K562 (cell line): ENCODE measurements at regions not wholly inside any gene's neighbourhood (a gene's known extent, or its start where the extent isn't known, plus 50 kb on each side); places are given as distances from the start of the nearest gene placed in this dataset.

Experiments used
- ATAC-seq: fragments of 200-7000 bp; cut with Tn5 transposase; 3 replicates; pipeline ENCODE4 v1.9.1; 2020; ENCODE audit warnings: moderate library complexity
- BruUV-seq: library from RNA; stranded (reverse); fragments of 400-500 nt; replicated peaks from 2 replicates; lab custom pipeline; 2021; lab: Mats Ljungman, UMichigan
- CTCF ChIA-PET: fragments of 300-600 bp; formaldehyde crosslinking; extraction: SDS; loops from one replicate; lab custom pipeline; 2021; ENCODE audit warnings: low intra/inter-chr PET ratio; lab: Yijun Ruan, JAX
- POLR2A ChIA-PET: fragments of 300-600, 350-650 bp; sonication (Branson Sonifier 250); formaldehyde crosslinking; extraction: SDS; loops from one replicate; lab custom pipeline; 2021; ENCODE audit warnings: antibody characterized with exemption, inconsistent platforms; lab: Yijun Ruan, JAX
- DNase-seq, 4 experiments: peaks; one replicate each; pipeline versions ENCODE4 v3.0.0 to v3.0.0-alpha.2; 2011 to 2018; ENCODE audit warnings: low spot score in 3 of 4, mixed read lengths in 3 of 4; ENCODE audit errors: extremely low read depth in 1 of 4
- FAIRE-seq: peaks from 2 replicates; lab custom pipeline; 2011; peaks lifted over from hg19 to GRCh38; lab: Jason Lieb, UNC
- H2AFZ ChIP-seq: 2 replicates; pipeline ENCODE4 v1.6.0; 2011; ENCODE audit warnings: low read depth, low read length, control low read depth, inconsistent platforms
- H3K27ac ChIP-seq: fragments of 200-600 bp; 3 replicates; pipeline ENCODE4 v1.8.0; 2011; ENCODE audit warnings: low read depth, mild to moderate bottlenecking, control low read depth, inconsistent platforms, low read length, moderate library complexity, mixed read lengths; ENCODE audit errors: extremely low read depth
- H3K27me3 ChIP-seq, 2 experiments: fragments of 300-600 bp in 1 of 2; 2 replicates in 1 of 2; 3 replicates in 1 of 2; pipeline versions ENCODE4 v1.6.0 to v1.8.0; 2011; ENCODE audit warnings: inconsistent platforms in 2 of 2, low read length in 2 of 2, mild to moderate bottlenecking in 1 of 2, mixed read lengths in 1 of 2, moderate library complexity in 1 of 2; ENCODE audit not compliant: control insufficient read depth in 2 of 2, insufficient read depth in 2 of 2
- H3K36me3 ChIP-seq: fragments of 300-600 bp; 3 replicates; pipeline ENCODE4 v1.8.0; 2011; ENCODE audit warnings: mild to moderate bottlenecking, low read length, inconsistent platforms; ENCODE audit not compliant: control insufficient read depth, insufficient read depth
- H3K4me1 ChIP-seq, 2 experiments: fragments of 200-600 bp in 1 of 2; replicated peaks in 1 of 2; 2 replicates in 1 of 2; 3 replicates in 1 of 2; pipeline versions ENCODE4 v1.5.1 to v1.8.0; 2011; ENCODE audit warnings: inconsistent platforms in 2 of 2, low read length in 2 of 2, mild to moderate bottlenecking in 1 of 2, mixed read lengths in 1 of 2, moderate library complexity in 1 of 2; ENCODE audit not compliant: control insufficient read depth in 2 of 2, insufficient read depth in 2 of 2
- H3K4me2 ChIP-seq: 2 replicates; pipeline ENCODE4 v1.6.1; 2011; ENCODE audit warnings: low read length, control low read depth, inconsistent platforms, mixed read lengths; ENCODE audit not compliant: insufficient read depth
- H3K4me3 ChIP-seq: fragments of 200-600 bp; sonication (generic), shearing (Covaris generic); 2 replicates; pipeline ENCODE4 v1.5.1; 2016; ENCODE audit warnings: control low read depth, inconsistent platforms
- H3K79me2 ChIP-seq: fragments of 200-600 bp; 3 replicates; pipeline ENCODE4 v1.8.0; 2011; ENCODE audit warnings: low read length, inconsistent platforms; ENCODE audit not compliant: control insufficient read depth, insufficient read depth
- H3K9ac ChIP-seq, 2 experiments: 2 replicates each; pipeline versions ENCODE4 v1.6.0 to v1.6.1; 2011; ENCODE audit warnings: low read depth in 2 of 2, low read length in 2 of 2, control low read depth in 1 of 2, inconsistent platforms in 1 of 2, mild to moderate bottlenecking in 1 of 2, mixed read lengths in 1 of 2; ENCODE audit not compliant: insufficient read depth in 1 of 2
- H3K9me1 ChIP-seq: one replicate; pipeline ENCODE4 v1.6.0; 2011; ENCODE audit warnings: inconsistent platforms, mild to moderate bottlenecking, low read length, moderate library complexity; ENCODE audit not compliant: control insufficient read depth, insufficient read depth
- H3K9me3 ChIP-seq: replicated peaks from 2 replicates; pipeline ENCODE4 v1.5.1; 2011; ENCODE audit warnings: low read depth, low read length, inconsistent platforms; ENCODE audit not compliant: control insufficient read depth, insufficient read depth
- H4K20me1 ChIP-seq: replicated peaks from 2 replicates; pipeline ENCODE4 v1.6.1; 2011; ENCODE audit warnings: low read length, inconsistent platforms, mixed read lengths; ENCODE audit not compliant: control insufficient read depth, insufficient read depth
- ARID3A ChIP-seq: IDR thresholded peaks from 2 replicates; pipeline ENCODE4 v1.6.1; 2012; ENCODE audit warnings: low read depth, low read length, improper control_type of control experiment, borderline replicate concordance
- BRCA1 ChIP-seq, 2 experiments: fragments of 450-650 bp in 1 of 2; sonication (generic) in 1 of 2; formaldehyde crosslinking in 1 of 2; IDR thresholded peaks; 2 replicates each; pipeline versions ENCODE4 v1.5.0 to v1.6.1; 2017 to 2020; ENCODE audit warnings: mild to moderate bottlenecking in 1 of 2, missing genetic modification reagents in 1 of 2
- CREM ChIP-seq: IDR thresholded peaks from 2 replicates; pipeline ENCODE4 v1.6.1; 2014; ENCODE audit warnings: antibody characterized with exemption, low read depth
- MYNN ChIP-seq, 2 experiments: sonication (generic); formaldehyde crosslinking in 1 of 2; IDR thresholded peaks; 2 replicates each; pipeline versions ENCODE4 v1.5.0 to v1.6.1; 2016 to 2020; ENCODE audit warnings: antibody characterized with exemption in 1 of 2, missing genetic modification reagents in 1 of 2
- NFYB ChIP-seq: IDR thresholded peaks from 2 replicates; pipeline ENCODE4 v1.6.1; 2011; ENCODE audit warnings: mild to moderate bottlenecking, moderate library complexity; ENCODE audit not compliant: insufficient read length; ENCODE audit errors: extremely low read depth
- NR4A1 ChIP-seq, 2 experiments: fragments of 250-450 bp in 1 of 2; fragments of 450-650 bp in 1 of 2; sonication (Bioruptor Pico) in 1 of 2; IDR thresholded peaks; 2 replicates each; pipeline versions ENCODE4 v1.4.0 to v1.6.1; 2016 to 2020; ENCODE audit warnings: mild to moderate bottlenecking in 2 of 2, missing compliant biosample characterization in 1 of 2, missing genetic modification characterization in 1 of 2, moderate library complexity in 1 of 2
- NRF1 ChIP-seq, 2 experiments: fragments of 450-650 bp; IDR thresholded peaks in 1 of 2; conservative IDR thresholded peaks in 1 of 2; 2 replicates each; pipeline ENCODE4 v1.6.1; 2014; ENCODE audit warnings: mild to moderate bottlenecking in 2 of 2
- RBM14 ChIP-seq: fragments of 200-400 bp; formaldehyde crosslinking; IDR thresholded peaks from 2 replicates; pipeline ENCODE4 v1.6.1; 2018; ENCODE audit warnings: low read depth, mild to moderate bottlenecking, low read length, moderate library complexity, borderline replicate concordance; ENCODE audit not compliant: insufficient read depth
- RFX5 ChIP-seq: IDR thresholded peaks from 2 replicates; pipeline ENCODE4 v1.6.1; 2011; ENCODE audit warnings: low read depth, mild to moderate bottlenecking, improper control_type of control experiment, low read length
- ZBTB5 ChIP-seq: fragments of 450-650 bp; IDR thresholded peaks from 2 replicates; pipeline ENCODE4 v1.6.1; 2017; ENCODE audit warnings: antibody characterized with exemption
- WGBS: fragments of 100-300 bp; shearing (Covaris generic); methylation state at CpG from one replicate; pipeline ENCODE4 v1.1.6; 2016; ENCODE audit warnings: low coverage, mixed read lengths; ENCODE audit not compliant: insufficient coverage; ENCODE audit errors: missing lambda C conversion rate; 5-methylcytosine and 5-hydroxymethylcytosine counted together
- in situ Hi-C: fragments of 300-500 bp; cut with MboI; formaldehyde crosslinking; loops from 4 replicates; pipeline ENCODE4 v1.15.0; 2018; ENCODE audit warnings: inconsistent platforms, mixed read lengths
- intact Hi-C: fragments of 100-400 bp; cut with micrococcal nuclease; formaldehyde crosslinking; loops from 2 replicates; pipeline ENCODE4 v1.14.2; 2022

- Histone ChIP-seq H3K4me2 (no peak overlapping the region), H3K27ac (no peak overlapping the region), H3K4me3 (no peak overlapping the region), H2AFZ (no peak overlapping the region), H4K20me1 (no peaks in the 10 kb centered on the region), H3K9me1 (no peaks in the 10 kb centered on the region), H3K4me1 (no peaks in the 10 kb centered on the region), H3K9ac (no peak overlapping the region), H3K36me3 (no peaks in the 10 kb centered on the region), H3K27me3 (peaks cover 10 to 25% of the 10 kb centered on the region in 2 experiments; a peak in 4 of 5 replicates), H3K9me3 (no peaks in the 10 kb centered on the region), H3K79me2 (no peaks in the 10 kb centered on the region)
- intact Hi-C loops: no loop called here
- 4% methylated on average over 8 of the region's 8 CpGs for WGBS
- in situ Hi-C loops: no loop called here
- ATAC-seq (peak; percentile 60), FAIRE-seq (no peak), DNase-seq (no peak)
- ChIA-PET POLR2A (no interaction called here), CTCF (no interaction called here)
- no TSS peak for BruUV-seq
- TF ChIP-seq RBM14 (no peak), CREM (0 out of 2 replicates have a peak, but pooled peaks have one; percentile 19), RFX5 (peak; percentile 89)
Measured at GRCh38 chr7:156554488-156554887, 86.1 kb upstream of the RNF32 start.

- Histone ChIP-seq H3K27me3 (peaks cover 31 to 47% of the 10 kb centered on the region in 2 experiments; a peak in 4 of 5 replicates), H3K36me3 (no peaks in the 10 kb centered on the region), H3K9me3 (no peaks in the 10 kb centered on the region), H3K4me2 (no peak overlapping the region), H3K9ac (no peak overlapping the region), H3K79me2 (no peaks in the 10 kb centered on the region), H3K4me1 (no peaks in the 10 kb centered on the region), H2AFZ (no peak overlapping the region), H4K20me1 (no peaks in the 10 kb centered on the region), H3K27ac (no peak overlapping the region), H3K9me1 (no peaks in the 10 kb centered on the region), H3K4me3 (no peak overlapping the region)
- CTCF ChIA-PET: interaction anchor here (0.7 kb wide), 1 partner anchor 13 kb away, joined by 4 read pairs; no protein-coding TSS in a partner anchor
- WGBS: 2% methylated on average over 9 of the region's 9 CpGs
- BruUV-seq: no TSS peak
- DNase-seq (no peak), ATAC-seq (no peak), FAIRE-seq (no peak)
- POLR2A ChIA-PET: no interaction called here
- intact Hi-C loops: loop anchor here (10.0 kb wide), 2 partner anchors 95 to 265 kb away; partner anchors contain the start of gene RNF32
- in situ Hi-C loops: no loop called here
- TF ChIP-seq NRF1 (conservative IDR thresholded peaks at IDR 0.05 in 1 of 2, IDR thresholded peaks at IDR 0.05 in 1 of 2) (no peak), ZBTB5 (no peak), MYNN (IDR thresholded peaks at IDR 0.05) (no peak), MYNN (CRISPR knock-in tag; IDR thresholded peaks at IDR 0.05) (no peak), NFYB (no peak), ARID3A (no peak), NR4A1 (CRISPR knock-in tag; IDR thresholded peaks at IDR 0.05) (no peak), NR4A1 (tag; IDR thresholded peaks at IDR 0.05) (no peak), BRCA1 (IDR thresholded peaks at IDR 0.05) (no peak), BRCA1 (CRISPR knock-in tag; IDR thresholded peaks at IDR 0.05) (no peak)
Measured at GRCh38 chr7:156549636-156550035, 90.9 kb upstream of the RNF32 start.
